IMR-90 (cell line): ENCODE measurements at regions not wholly inside any gene's neighbourhood (a gene's known extent, or its start where the extent isn't known, plus 50 kb on each side); places are given as distances from the start of the nearest gene placed in this dataset.

ENCODE experiments used
- ATAC-seq: fragments of 200-7000 bp; cut with Tn5 transposase; 2 replicates; pipeline ENCODE4 v1.9.1; 2020; ENCODE audit warnings: low read depth, mild to moderate bottlenecking, moderate library complexity
- BruUV-seq: library from RNA; stranded (reverse); fragments of 400-500 nt; replicated peaks from 2 replicates; lab custom pipeline; 2021; lab: Mats Ljungman, UMichigan
- CTCF ChIA-PET: fragments of 300-600 bp; formaldehyde crosslinking; extraction: SDS; loops from one replicate; lab custom pipeline; 2021; ENCODE audit warnings: antibody characterized with exemption; lab: Yijun Ruan, JAX
- POLR2A ChIA-PET: fragments of 300-600 bp; sonication (Branson Sonifier 250); formaldehyde crosslinking; loops from one replicate; lab custom pipeline; 2022; ENCODE audit warnings: antibody characterized with exemption; ENCODE audit not compliant: unreplicated experiment; lab: Charles Lee
- DNase-seq: peaks from one replicate; pipeline ENCODE4 v3.0.0; 2013
- H2AFZ ChIP-seq: replicated peaks from 2 replicates; pipeline ENCODE3; 2013; ENCODE audit warnings: low read length, mild to moderate bottlenecking; ENCODE audit not compliant: poor library complexity
- H2AK5ac ChIP-seq: 2 replicates; pipeline ENCODE4 v1.6.1; 2013; ENCODE audit warnings: low read depth, low read length, inconsistent platforms
- H2AK9ac ChIP-seq: replicated peaks from 2 replicates; pipeline ENCODE3; 2013; ENCODE audit warnings: mild to moderate bottlenecking, low read depth, low read length, moderate library complexity; ENCODE audit not compliant: poor library complexity
- H2BK120ac ChIP-seq: 2 replicates; pipeline ENCODE4 v1.6.1; 2013; ENCODE audit warnings: low read depth, low read length, inconsistent platforms
- H2BK15ac ChIP-seq: 3 replicates; pipeline ENCODE4 v1.6.1; 2013; ENCODE audit warnings: low read depth, low read length, inconsistent platforms
- H2BK20ac ChIP-seq: 2 replicates; pipeline ENCODE4 v1.6.1; 2013; ENCODE audit warnings: low read depth, mild to moderate bottlenecking, inconsistent platforms, low read length, moderate library complexity
- H2BK5ac ChIP-seq: 2 replicates; pipeline ENCODE4 v1.6.1; 2013; ENCODE audit warnings: mild to moderate bottlenecking, low read depth, low read length, inconsistent platforms; ENCODE audit not compliant: poor library complexity, severe bottlenecking
- H3K14ac ChIP-seq: replicated peaks from 2 replicates; pipeline ENCODE4 v1.6.1; 2013; ENCODE audit warnings: low read depth, low read length, inconsistent platforms
- H3K18ac ChIP-seq: 2 replicates; pipeline ENCODE4 v1.6.1; 2013; ENCODE audit warnings: low read depth, low read length, control low read depth
- H3K23ac ChIP-seq: 2 replicates; pipeline ENCODE4 v1.6.1; 2013; ENCODE audit warnings: low read depth, low read length, inconsistent platforms
- H3K27ac ChIP-seq: 2 replicates; pipeline ENCODE4 v1.5.1; 2013; ENCODE audit warnings: mild to moderate bottlenecking, control low read depth, low read length; ENCODE audit not compliant: insufficient read depth
- H3K27me3 ChIP-seq: 2 replicates; pipeline ENCODE4 v1.6.1; 2013; ENCODE audit warnings: low read length; ENCODE audit not compliant: control insufficient read depth, insufficient read depth
- H3K36me3 ChIP-seq: 2 replicates; pipeline ENCODE4 v1.6.1; 2013; ENCODE audit warnings: low read length, mixed read lengths; ENCODE audit not compliant: control insufficient read depth, insufficient read depth
- H3K4ac ChIP-seq: 2 replicates; pipeline ENCODE4 v1.6.1; 2013; ENCODE audit warnings: low read depth, low read length, inconsistent platforms
- H3K4me1 ChIP-seq: 2 replicates; pipeline ENCODE4 v1.6.1; 2013; ENCODE audit warnings: low read length, mixed read lengths; ENCODE audit not compliant: control insufficient read depth, insufficient read depth
- H3K4me2 ChIP-seq: 2 replicates; pipeline ENCODE4 v1.6.1; 2013; ENCODE audit warnings: low read depth, mild to moderate bottlenecking, control low read depth, low read length, moderate library complexity
- H3K4me3 ChIP-seq: 2 replicates; pipeline ENCODE4 v1.5.1; 2013; ENCODE audit warnings: low read depth, mild to moderate bottlenecking, control low read depth, low read length, moderate library complexity; ENCODE audit not compliant: insufficient read depth
- H3K56ac ChIP-seq: 2 replicates; pipeline ENCODE4 v1.6.1; 2013; ENCODE audit warnings: low read length, inconsistent platforms; ENCODE audit not compliant: insufficient read depth; ENCODE audit errors: extremely low read depth
- H3K79me1 ChIP-seq, 2 experiments: 2 replicates each; pipeline ENCODE4 v1.6.1; 2013; ENCODE audit warnings: low read length in 2 of 2, inconsistent platforms in 1 of 2, low read depth in 1 of 2
- H3K9ac ChIP-seq: 2 replicates; pipeline ENCODE4 v1.6.1; 2013; ENCODE audit warnings: low read depth, low read length, control low read depth
- H3K9me1 ChIP-seq: 2 replicates; pipeline ENCODE4 v1.6.1; 2013; ENCODE audit warnings: low read length, inconsistent platforms; ENCODE audit not compliant: insufficient read depth
- H3K9me3 ChIP-seq: 2 replicates; pipeline ENCODE4 v1.6.1; 2013; ENCODE audit warnings: low read length; ENCODE audit not compliant: control insufficient read depth, insufficient read depth
- H4K20me1 ChIP-seq: 2 replicates; pipeline ENCODE4 v1.6.1; 2013; ENCODE audit warnings: low read length, inconsistent platforms; ENCODE audit not compliant: insufficient read depth
- H4K5ac ChIP-seq: 2 replicates; pipeline ENCODE4 v1.6.1; 2013; ENCODE audit warnings: mild to moderate bottlenecking, low read depth, low read length, control low read depth
- H4K8ac ChIP-seq, 2 experiments: 2 replicates each; pipeline ENCODE4 v1.6.1; 2013; ENCODE audit warnings: low read depth in 2 of 2, low read length in 2 of 2, control low read depth in 1 of 2, inconsistent platforms in 1 of 2
- H4K91ac ChIP-seq: 2 replicates; pipeline ENCODE4 v1.6.1; 2013; ENCODE audit warnings: low read depth, low read length, inconsistent platforms; ENCODE audit not compliant: insufficient read depth
- BHLHE40 ChIP-seq: fragments of 150-350 bp; IDR thresholded peaks from 2 replicates; pipeline ENCODE4 v1.6.1; 2016; ENCODE audit warnings: mild to moderate bottlenecking, low read depth, low read length
- CEBPB ChIP-seq: IDR thresholded peaks from 2 replicates; pipeline ENCODE4 v1.6.1; 2012; ENCODE audit warnings: low read depth, low read length, improper control_type of control experiment
- CHD1 ChIP-seq: IDR thresholded peaks from 2 replicates; pipeline ENCODE4 v1.6.1; 2012; ENCODE audit warnings: low read depth, low read length, improper control_type of control experiment
- CTCF ChIP-seq: conservative IDR thresholded peaks from 2 replicates; pipeline ENCODE4 v1.5.1; 2012; ENCODE audit warnings: mild to moderate bottlenecking, low read depth, low read length, improper control_type of control experiment
- MAFK ChIP-seq: IDR thresholded peaks from 2 replicates; pipeline ENCODE4 v1.6.1; 2012; ENCODE audit warnings: low read depth, low read length, improper control_type of control experiment
- MAZ ChIP-seq: IDR thresholded peaks from 2 replicates; pipeline ENCODE4 v1.6.1; 2012; ENCODE audit warnings: low read depth, mild to moderate bottlenecking, low read length, improper control_type of control experiment, moderate library complexity, borderline replicate concordance
- MXI1 ChIP-seq: IDR thresholded peaks from 2 replicates; pipeline ENCODE4 v1.6.1; 2012; ENCODE audit warnings: low read depth, mild to moderate bottlenecking, low read length, moderate library complexity, borderline replicate concordance
- NFE2L2 ChIP-seq: fragments of 150-350 bp; IDR thresholded peaks from 2 replicates; pipeline ENCODE4 v1.6.1; 2016; ENCODE audit warnings: low read depth, mild to moderate bottlenecking, low read length
- RAD21 ChIP-seq: IDR thresholded peaks from 2 replicates; pipeline ENCODE4 v1.6.1; 2012; ENCODE audit warnings: low read length, improper control_type of control experiment
- RCOR1 ChIP-seq: IDR thresholded peaks from 2 replicates; pipeline ENCODE4 v1.6.1; 2012; ENCODE audit warnings: mild to moderate bottlenecking, low read length, improper control_type of control experiment; ENCODE audit not compliant: insufficient replicate concordance
- RFX5 ChIP-seq: IDR thresholded peaks from 2 replicates; pipeline ENCODE4 v1.8.0; 2012; ENCODE audit warnings: low read depth, mild to moderate bottlenecking, low read length, moderate library complexity
- SMC3 ChIP-seq: fragments of 150-350 bp; IDR thresholded peaks from 2 replicates; pipeline ENCODE4 v1.6.1; 2016; ENCODE audit warnings: low read depth, mild to moderate bottlenecking, antibody characterized with exemption, low read length, moderate library complexity
- WGBS, 2 experiments: methylation state at CpG; one replicate each; pipeline versions ENCODE4 v1.1.5 to v1.1.7; 2013; ENCODE audit warnings: missing lambda C conversion rate in 2 of 2; ENCODE audit not compliant: insufficient read length in 1 of 2; ENCODE audit errors: extremely low coverage in 2 of 2; 5-methylcytosine and 5-hydroxymethylcytosine counted together
- dilution Hi-C: fragments of 300-500 bp; cut with HindIII; formaldehyde crosslinking; loops from one replicate; pipeline ENCODE4 v1.14.3; 2018; ENCODE audit warnings: low sequenced_read_pairs; ENCODE audit not compliant: unreplicated experiment
- in situ Hi-C: fragments of 300-500 bp; cut with MboI; formaldehyde crosslinking; loops from 3 replicates; pipeline ENCODE4 v1.14.3; 2019; ENCODE audit warnings: low sequenced_read_pairs, inconsistent platforms, mixed read lengths
- intact Hi-C: fragments of 100-400 bp; cut with micrococcal nuclease; formaldehyde crosslinking; loops from 2 replicates; pipeline ENCODE4 v1.10.0; 2022
- TF ChIP-seq, protein P1 (sequence below): fragments of 150-350 bp; IDR thresholded peaks from 2 replicates; pipeline ENCODE4 v1.6.1; 2017; ENCODE audit warnings: mild to moderate bottlenecking, antibody characterized with exemption, low read length, low read depth

- TF ChIP-seq SMC3 = no peak
These were observed 65.4 kb upstream of the DLG1 start (continued) for GRCh38 chr3:197363553-197364409.

GRCh38 chr3:197362081-197362480, 63.7 kb upstream of the DLG1 start:
- no peak overlapping the region for H2BK15ac ChIP-seq
- peaks cover 7% of the 10 kb centered on the region; the same call in 1 of the 2 replicates for H3K9me1 ChIP-seq
- intact Hi-C loops = no loop called here
- no peaks in the 10 kb centered on the region for H3K79me1 ChIP-seq
- peaks cover 4% of the 10 kb centered on the region for H3K9me3 ChIP-seq
- H3K27ac ChIP-seq = no peak overlapping the region
- H3K4me2 ChIP-seq = no peak overlapping the region
- H2BK5ac ChIP-seq = no peak overlapping the region
- H3K4ac ChIP-seq = no peak overlapping the region
- CTCF ChIA-PET = no interaction called here
- H4K91ac ChIP-seq = no peak overlapping the region
- peaks cover 3% of the 10 kb centered on the region for H3K4me1 ChIP-seq
- peaks cover 14% of the 10 kb centered on the region for H3K27me3 ChIP-seq
- H2BK120ac ChIP-seq = no peak overlapping the region
- H2AK9ac ChIP-seq = no peak overlapping the region
- DNase-seq (no peak), ATAC-seq (no peak)
- H3K14ac ChIP-seq = no peak overlapping the region
- 60% methylated on average over 1 of the region's 2 CpGs; no CpG with 5 or more reads in 1 of the 2 experiments for WGBS, 2 experiments
- no TSS peak for BruUV-seq
- H3K4me3 ChIP-seq = no peak overlapping the region
- H2AK5ac ChIP-seq = no peak overlapping the region
- H2AFZ ChIP-seq = no peak overlapping the region
- no peak overlapping the region for H4K5ac ChIP-seq
- H3K56ac ChIP-seq = no peak overlapping the region
- no peak overlapping the region for H3K23ac ChIP-seq
- POLR2A ChIA-PET = no interaction called here
- no peak overlapping the region for H3K18ac ChIP-seq
- in situ Hi-C loops = no loop called here
- no peak overlapping the region for H2BK20ac ChIP-seq
- dilution Hi-C loops = no loop called here
- no peak overlapping the region for H4K8ac ChIP-seq
- H3K36me3 ChIP-seq = no peaks in the 10 kb centered on the region
- no peak overlapping the region for H3K9ac ChIP-seq
- H4K20me1 ChIP-seq = no peaks in the 10 kb centered on the region
- TF ChIP-seq NFE2L2 (no peak), CEBPB (no peak), CHD1 (no peak), MAFK (no peak), BHLHE40 (no peak), RFX5 (no peak), MAZ (no peak), RCOR1 (no peak), RAD21 (no peak), CTCF (no peak), MXI1 (no peak)
- TF ChIP-seq, protein P1, sequence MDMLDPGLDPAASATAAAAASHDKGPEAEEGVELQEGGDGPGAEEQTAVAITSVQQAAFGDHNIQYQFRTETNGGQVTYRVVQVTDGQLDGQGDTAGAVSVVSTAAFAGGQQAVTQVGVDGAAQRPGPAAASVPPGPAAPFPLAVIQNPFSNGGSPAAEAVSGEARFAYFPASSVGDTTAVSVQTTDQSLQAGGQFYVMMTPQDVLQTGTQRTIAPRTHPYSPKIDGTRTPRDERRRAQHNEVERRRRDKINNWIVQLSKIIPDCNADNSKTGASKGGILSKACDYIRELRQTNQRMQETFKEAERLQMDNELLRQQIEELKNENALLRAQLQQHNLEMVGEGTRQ = no peak
